Lung microvascular endothelial cell (primary cell): ENCODE measurements at regions not wholly inside any gene's neighbourhood (a gene's known extent, or its start where the extent isn't known, plus 50 kb on each side); places are given as distances from the start of the nearest gene placed in this dataset.
"Not testable (repeated sequence)": the region's sequence is repeated elsewhere in the genome, so short reads cannot be mapped to it uniquely, and the experiment has no call there.

Experiments used
- DNase-seq, 2 donors: peaks; one replicate each; pipeline versions ENCODE4 v3.0.0 to v3.0.0-alpha.2; 2010; ENCODE audit warnings: low read depth in 2 of 2

- no peak for DNase-seq
Observed at GRCh38 chr6:25157183-25157582, 122.0 kb upstream of the CARMIL1 start.

DNA sequence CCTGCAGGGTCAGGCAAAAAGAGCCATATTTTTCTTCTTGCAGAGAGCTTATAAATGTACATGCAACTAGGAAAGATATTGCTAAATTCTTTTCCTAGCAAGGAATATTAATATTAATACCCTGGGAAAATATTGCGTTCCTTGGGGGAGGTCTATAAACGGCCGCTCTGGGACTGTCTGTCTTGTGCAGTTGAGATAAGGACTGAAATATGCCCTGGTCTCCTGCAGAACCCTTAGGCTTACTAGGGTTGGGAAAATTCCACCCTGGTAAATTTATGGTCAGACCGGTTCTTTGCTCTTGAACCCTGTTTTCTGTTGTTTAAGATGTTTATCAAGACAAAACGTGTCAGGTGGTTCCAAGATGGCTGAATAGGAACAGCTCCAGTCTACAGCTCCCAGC lies 121.3 kb upstream of the CARMIL1 start:
- DNase-seq, result no peak

DNA sequence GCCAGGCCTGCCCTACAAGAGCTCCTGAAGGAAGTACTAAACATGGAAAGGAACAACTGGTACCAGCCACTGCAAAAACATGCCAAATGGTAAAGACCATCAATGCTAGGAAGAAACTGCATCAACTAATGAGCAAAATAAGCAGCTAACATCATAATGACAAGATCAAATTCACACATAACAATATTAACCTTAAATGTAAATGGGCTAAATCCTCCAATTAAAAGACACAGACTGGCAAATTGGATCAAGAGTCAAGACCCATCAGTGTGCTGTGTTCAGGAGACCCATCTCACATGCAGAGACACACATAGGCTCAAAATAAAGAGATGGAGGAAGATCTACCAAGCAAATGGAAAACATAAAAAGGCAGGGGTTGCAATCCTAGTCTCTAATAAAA lies 119.0 kb upstream of the CARMIL1 start:
- not testable (repeated sequence) for DNase-seq

DNA sequence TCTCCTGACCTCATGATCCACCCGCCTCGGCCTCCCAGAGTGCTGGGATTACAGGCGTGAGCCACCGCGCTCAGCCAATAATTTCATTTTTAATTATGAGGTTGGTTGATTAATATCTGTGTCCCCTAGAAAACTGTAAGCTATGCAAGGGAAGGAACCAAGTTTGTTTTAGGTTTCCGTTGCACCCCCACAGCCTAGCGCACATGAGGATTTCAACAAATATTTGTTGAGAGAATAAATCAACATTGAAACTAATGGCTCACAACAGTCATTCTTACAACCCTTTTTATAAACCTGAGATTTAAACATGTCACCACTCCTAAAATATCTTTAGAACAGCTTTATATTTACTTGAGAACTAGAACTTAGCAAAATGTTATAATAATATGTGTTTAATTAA lies 114.0 kb upstream of the CARMIL1 start:
- no peak for DNase-seq

DNA sequence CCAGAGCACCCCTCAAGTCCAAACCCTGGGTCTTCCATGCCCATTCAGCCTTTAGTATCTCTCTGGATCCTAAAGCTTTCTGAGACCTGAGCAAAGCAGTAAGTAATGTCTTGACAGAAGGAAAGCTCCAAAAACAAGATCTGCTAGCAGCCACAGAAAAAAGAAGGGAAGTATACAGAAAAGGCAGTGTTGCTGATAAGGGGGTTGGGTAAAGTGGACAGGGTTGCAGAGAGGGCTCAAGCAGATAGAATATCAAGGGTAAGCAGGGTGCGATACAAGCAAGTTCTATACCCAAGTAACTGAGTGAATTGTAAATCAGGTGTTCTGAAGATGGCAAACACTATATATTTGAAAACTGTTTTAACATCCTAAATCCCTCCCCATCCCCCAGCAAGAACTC lies 113.4 kb upstream of the CARMIL1 start:
- DNase-seq, result no peak

DNA sequence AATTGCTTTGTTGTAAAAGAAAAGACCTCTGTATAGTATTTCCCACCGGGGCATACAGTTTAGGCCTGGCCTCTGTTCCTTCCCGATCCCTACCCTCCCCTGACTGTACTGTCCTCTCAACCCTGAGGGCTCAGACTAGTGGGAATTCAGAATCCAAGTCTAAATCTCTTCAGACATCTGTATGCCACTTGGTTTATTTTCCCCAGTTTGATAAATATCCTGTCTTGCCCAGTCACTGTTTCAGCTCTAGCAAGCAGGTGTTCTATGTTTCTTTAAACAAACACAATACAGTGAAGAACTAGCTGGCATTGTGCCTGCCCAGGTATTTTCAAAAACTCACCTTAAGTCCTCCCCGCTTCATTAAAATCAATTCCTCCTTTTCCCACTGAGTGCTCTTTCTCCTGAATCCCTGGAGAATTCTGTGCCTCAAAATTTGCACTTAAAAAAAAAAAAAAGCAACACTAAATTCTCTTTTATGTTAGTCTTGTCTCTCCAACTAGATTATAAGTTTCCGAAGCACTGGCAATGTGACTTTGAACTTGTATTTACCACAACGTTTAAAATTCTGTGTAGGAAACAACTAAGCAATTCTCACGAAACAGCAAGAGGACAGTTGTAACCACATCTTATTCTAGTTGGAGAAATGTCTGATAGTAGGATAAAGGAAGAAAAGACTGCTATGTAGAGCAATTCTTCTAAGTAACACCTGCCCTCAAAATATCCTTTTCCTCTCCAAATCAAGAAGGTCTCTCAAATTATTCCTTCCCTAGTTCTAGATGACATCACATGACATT lies 112.0 kb upstream of the CARMIL1 start:
- no peak for DNase-seq

- no peak for DNase-seq
Observed at GRCh38 chr6:25167961-25168360, 111.2 kb upstream of the CARMIL1 start.

- no peak for DNase-seq
Observed at GRCh38 chr6:25168637-25169036, 110.5 kb upstream of the CARMIL1 start.

DNA sequence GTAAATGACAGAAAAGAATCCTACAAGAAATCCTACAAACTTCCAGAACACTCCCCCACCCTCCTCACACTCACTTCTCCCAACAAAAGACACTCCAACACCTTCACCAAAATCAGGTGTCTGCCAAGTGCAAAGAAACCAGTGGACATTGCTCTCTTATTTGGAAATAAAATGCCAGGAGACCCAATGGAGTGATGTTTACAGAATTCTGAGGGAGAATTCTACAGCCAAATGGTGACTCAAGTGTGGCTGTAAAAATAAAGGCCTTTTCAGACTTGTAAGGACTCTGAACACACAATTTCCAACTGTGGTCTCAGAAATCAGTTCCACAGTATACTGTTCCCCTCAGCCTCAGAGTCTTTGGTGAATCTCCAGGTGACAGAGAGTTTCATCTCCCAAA lies 109.6 kb upstream of the CARMIL1 start:
- no peak for DNase-seq

DNA sequence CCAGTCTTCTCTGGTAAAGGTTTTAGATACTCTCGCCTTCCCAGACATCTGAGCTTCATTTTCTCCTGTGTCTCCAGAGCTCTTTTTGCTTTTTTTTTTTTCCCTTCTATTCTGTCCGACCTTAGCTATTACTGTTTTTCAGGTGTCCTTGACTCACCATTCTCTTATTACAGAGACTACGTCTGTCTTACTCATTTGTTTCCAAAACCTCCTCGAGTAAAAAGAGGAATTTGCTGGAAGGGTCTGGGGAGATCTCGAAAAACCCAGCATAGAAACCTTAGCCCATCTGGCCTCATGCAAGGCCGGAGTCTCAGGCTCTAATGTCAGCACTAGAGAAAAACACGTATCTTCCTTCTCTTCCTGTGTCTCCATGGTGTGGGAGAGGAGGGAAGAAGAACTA lies 109.2 kb upstream of the CARMIL1 start:
- DNase-seq, result no peak

DNA sequence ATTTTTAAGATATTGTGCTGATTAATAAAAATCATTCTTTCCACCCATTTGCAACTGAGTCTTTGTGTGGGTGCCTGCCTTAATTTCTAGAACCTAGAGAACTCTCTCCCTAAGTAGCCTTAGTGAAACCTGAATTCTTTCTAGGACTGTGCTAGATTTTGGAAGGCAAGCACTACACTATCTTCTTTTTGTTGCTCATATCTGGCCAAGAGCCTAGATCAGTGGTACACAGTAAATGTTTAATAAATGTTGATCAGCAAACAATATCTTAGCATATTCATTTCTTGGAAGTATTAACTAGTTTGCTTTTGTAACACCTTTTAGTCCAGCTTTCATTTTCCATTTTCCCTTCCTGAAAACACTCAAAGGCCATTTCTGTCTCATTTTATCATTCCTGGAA lies 108.5 kb upstream of the CARMIL1 start:
- DNase-seq, result no peak

DNA sequence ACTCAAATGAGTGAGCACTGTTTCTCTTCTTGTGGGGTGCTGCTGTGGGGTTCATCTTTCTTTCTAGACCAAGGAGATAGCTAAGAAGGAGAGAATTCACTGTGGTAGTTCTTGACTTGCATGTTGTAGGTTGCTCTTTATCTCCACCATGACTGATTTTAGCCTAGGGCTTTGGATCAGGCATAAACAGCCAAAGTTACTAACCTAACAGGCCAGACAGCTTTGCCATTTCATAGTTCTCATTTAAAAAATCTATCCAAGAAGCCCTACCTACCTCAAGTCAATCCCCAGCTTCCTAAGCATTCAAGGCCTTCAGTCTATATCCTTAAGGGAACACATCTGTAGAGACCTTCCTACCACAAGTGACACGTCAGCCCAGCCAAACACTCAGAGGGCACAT lies 107.9 kb upstream of the CARMIL1 start:
- DNase-seq, result no peak

DNA sequence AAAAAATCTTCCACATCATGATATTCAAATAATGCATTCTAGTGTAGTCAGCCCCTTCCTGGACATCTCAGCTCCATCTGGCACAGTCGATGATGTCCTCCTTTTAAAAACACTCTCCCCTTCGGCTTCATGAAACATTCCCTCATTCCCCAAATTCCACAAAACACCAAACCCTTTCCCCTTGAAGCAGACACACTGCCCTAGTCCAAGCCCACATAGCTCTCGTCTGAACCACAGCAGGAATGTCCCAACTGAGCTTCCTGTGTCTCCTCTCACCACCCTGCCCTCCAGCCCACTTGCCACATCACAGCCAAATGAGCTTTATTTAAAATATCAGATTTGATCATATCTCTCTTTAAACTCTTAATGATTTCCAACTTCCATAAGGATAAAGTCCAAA lies 106.4 kb upstream of the CARMIL1 start:
- peak in 1 of 2 donors; percentile 32 for DNase-seq

DNA sequence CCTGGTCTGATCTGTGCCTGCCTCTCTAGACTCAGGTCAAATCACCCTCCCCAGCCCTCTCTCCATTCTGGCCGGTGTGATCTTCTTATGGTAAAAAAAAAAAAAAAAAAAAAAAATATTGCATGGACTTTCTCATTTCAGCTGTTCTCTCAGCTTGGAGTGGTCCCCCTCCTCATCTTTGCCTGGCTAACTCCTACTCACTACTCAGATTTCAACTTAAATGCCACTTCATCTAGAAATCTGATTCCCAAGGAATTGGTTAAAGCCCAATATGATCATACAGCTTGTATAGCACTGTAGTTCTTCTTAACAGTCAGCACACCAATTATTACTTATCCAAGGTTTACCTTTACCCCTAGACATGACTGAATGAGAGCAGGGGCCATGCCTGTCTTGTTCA lies 105.9 kb upstream of the CARMIL1 start:
- no peak for DNase-seq

GRCh38 chr6:25173951-25174474 lies 105.2 kb upstream of the CARMIL1 start:
- peak; percentile 66 to 94 for DNase-seq

DNA sequence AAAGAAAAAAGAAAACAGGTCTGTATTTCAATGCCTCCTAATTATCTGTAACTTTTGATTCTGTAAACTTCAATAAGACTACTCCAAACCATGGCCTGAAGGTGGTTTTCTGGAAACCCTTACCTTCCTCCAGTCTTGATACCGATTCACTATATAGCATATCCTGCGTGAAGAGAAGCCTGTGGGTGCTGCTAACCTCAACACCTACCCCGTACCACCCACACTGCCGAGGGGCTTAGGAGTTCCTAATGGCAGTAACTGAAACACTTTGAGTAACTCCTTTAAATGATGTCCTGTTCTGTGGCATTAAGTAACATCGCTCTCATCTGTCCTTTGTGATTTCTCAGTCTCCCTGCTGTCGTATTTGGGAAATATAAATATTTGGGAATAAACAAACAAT lies 104.5 kb upstream of the CARMIL1 start:
- no peak for DNase-seq

GRCh38 chr6:25175196-25175595 lies 104.0 kb upstream of the CARMIL1 start:
- DNase-seq, result peak; percentile 28 to 75

DNA sequence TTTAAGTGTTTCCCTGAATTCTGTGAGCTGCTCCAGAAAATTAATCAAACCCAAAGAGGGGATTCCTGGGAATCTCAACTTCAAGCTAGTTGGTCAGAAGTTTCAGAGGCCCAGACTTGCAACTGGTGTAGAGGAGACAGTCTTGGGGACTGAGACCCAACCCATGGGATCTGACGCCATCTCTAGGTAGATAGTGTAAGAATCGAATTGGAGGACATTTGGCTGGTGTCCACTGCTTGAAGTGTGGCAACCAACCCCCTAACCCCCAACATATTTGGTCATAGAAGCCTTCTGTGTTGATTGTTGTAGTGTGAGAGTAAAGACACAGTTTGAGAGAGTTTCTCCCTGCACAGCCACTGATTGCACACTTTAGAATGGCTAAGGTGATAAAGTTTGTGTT lies 103.5 kb upstream of the CARMIL1 start:
- DNase-seq, result peak in 1 of 2 donors; percentile 21

GRCh38 chr6:25176466-25176865 lies 102.7 kb upstream of the CARMIL1 start:
- no peak for DNase-seq

DNA sequence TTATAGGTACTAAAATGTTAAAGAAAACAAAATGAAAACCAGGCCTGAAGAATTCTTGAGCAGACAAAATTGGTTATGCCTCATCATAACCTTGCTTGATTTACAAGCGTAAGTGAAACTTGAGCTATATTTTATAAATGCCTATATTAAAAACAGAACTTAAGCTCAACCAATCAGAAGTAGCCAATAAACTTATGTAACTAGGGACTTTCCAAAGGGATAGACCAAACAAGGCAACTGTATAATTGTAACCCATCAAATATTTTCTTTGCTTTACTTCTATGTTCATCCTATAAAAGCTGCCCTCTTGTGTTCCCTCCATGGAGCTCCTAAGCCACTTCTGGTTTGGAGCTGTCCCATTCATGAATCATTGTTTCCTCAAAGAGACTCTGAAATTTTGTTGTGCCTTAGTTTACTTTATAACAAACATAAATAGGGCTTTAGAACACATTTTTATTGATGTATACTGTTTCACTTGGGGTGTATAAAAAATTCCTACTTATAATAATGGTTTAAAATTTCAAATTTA lies 101.6 kb upstream of the CARMIL1 start:
- DNase-seq, result no peak

- DNase-seq, result no peak
Observed at GRCh38 chr6:25178336-25179035, 100.7 kb upstream of the CARMIL1 start.

DNA sequence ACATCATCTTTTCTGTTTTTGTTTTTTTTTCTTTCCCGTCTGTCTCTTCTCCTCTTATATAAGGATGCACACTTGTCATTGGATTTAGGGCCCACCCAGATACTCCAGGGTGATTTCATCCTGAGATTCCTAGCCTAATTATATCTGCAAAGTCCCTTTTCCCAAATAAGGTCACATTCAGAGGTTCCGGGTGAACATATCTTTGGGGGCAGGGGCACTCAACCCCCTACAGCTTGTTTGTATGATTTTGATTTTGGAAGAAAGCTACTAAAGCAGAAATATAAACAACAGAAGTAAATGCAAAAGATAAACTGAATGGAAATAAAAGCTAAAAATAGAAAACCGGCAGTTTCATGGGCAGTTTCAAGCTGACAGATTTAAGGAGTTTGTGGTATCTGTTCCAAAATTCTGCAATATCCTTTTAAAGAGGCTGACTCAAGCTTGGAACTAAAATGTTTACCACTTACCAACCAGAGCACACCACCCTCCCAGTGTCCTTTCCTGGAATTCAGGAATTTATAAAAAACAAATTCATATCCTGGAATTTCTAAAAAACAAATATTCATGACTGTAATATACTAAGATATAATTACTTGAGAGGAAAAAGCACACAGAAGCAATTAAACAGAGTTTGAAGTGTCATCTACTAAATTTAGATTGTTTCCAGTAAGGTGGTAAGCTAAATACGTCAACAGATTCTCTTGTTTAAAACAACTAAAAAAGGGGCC lies 100.0 kb upstream of the CARMIL1 start:
- peak; percentile 79 to 82 for DNase-seq
